ENCODE measurements at regions not wholly inside any gene's neighbourhood (a gene's known extent, or its start where the extent isn't known, plus 50 kb on each side); places are given as distances from the start of the nearest gene placed in this dataset.

GRCh38 chr9:115629879-115630840 is 512.2 kb upstream of the TNC start:
- no peaks in the 10 kb centered on the region for H3K36me3 ChIP-seq (ENCODE audit: insufficient read depth)
- H3K27me3 ChIP-seq (ENCODE audit: insufficient read depth, low read depth), result no peaks in the 10 kb centered on the region
- H3K4me2 ChIP-seq, result no peak overlapping the region
- no peaks in the 10 kb centered on the region for H3K4me1 ChIP-seq (ENCODE audit: low read depth, poor library complexity, severe bottlenecking)
- no peak overlapping the region for H3K4me3 ChIP-seq (IDR thresholded peaks at IDR 0.05; ENCODE audit: insufficient read depth, low read depth, low read length)
- no peak for TF ChIP-seq CTCF (conservative IDR thresholded peaks at IDR 0.05; ENCODE audit: low read depth, low read length)
- no peaks in the 10 kb centered on the region for H4K20me1 ChIP-seq (ENCODE audit: insufficient read depth)
- no peaks in the 10 kb centered on the region for H3K79me2 ChIP-seq (ENCODE audit: insufficient read depth, low read depth)
- no peak overlapping the region for H2AFZ ChIP-seq (ENCODE audit: low read depth)
- no peak overlapping the region for H3K9ac ChIP-seq
- H3K27ac ChIP-seq, result no peak overlapping the region

DNA sequence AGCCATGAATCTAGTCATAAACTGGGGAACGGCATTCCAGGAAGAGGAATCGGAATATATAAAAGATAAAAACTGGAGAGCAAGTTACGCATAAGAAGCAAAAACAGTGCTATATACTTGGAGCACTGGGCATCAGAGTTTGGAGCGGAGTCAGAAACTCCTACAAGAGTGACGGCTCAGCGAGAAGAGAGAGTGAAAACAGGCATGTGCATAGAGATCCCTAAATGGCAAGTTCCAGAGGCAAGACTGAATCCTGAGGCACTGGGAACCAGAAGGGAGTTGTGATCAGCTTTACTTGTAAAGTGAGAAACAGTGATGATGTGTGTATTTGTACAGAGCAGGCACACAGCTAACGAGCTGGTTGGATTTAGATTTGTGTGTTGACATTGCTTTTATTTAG is 514.4 kb upstream of the TNC start:
- Histone ChIP-seq H3K27me3 (ENCODE audit: insufficient read depth, low read depth) (no peaks in the 10 kb centered on the region), H3K27ac (no peak overlapping the region), H3K4me2 (no peak overlapping the region), H3K79me2 (ENCODE audit: insufficient read depth, low read depth) (no peaks in the 10 kb centered on the region), H4K20me1 (ENCODE audit: insufficient read depth) (no peaks in the 10 kb centered on the region), H2AFZ (ENCODE audit: low read depth) (no peak overlapping the region), H3K4me1 (ENCODE audit: low read depth, poor library complexity, severe bottlenecking) (no peaks in the 10 kb centered on the region), H3K36me3 (ENCODE audit: insufficient read depth) (no peaks in the 10 kb centered on the region), H3K9ac (no peak overlapping the region), H3K4me3 (IDR thresholded peaks at IDR 0.05; ENCODE audit: insufficient read depth, low read depth, low read length) (no peak overlapping the region)
- no peak for TF ChIP-seq CTCF (conservative IDR thresholded peaks at IDR 0.05; ENCODE audit: low read depth, low read length)

DNA sequence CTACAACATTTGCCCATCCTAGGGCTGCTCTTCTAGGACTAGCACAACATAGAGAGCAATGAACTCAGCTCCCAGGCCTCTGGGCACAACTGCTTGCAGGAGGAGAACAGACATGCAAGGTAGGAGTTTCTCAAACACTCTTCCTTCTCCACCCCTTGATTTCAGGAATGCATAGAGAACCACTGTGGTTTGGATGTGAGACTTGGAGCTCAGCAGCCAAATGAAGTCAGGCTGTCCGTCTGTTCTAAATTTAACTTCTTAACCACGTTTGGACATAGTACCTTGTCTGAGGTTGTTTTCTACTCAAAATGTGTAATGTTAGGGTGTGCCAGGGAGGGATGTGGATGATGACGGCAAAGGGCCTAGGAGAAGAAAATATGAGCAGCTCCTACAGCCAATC is 515.1 kb upstream of the TNC start:
- no peak overlapping the region for H2AFZ ChIP-seq (ENCODE audit: low read depth)
- no peak overlapping the region for H3K4me3 ChIP-seq (IDR thresholded peaks at IDR 0.05; ENCODE audit: insufficient read depth, low read depth, low read length)
- no peak overlapping the region for H3K4me2 ChIP-seq
- no peaks in the 10 kb centered on the region for H3K36me3 ChIP-seq (ENCODE audit: insufficient read depth)
- H4K20me1 ChIP-seq (ENCODE audit: insufficient read depth), result no peaks in the 10 kb centered on the region
- H3K27me3 ChIP-seq (ENCODE audit: insufficient read depth, low read depth), result no peaks in the 10 kb centered on the region
- no peak overlapping the region for H3K27ac ChIP-seq
- H3K79me2 ChIP-seq (ENCODE audit: insufficient read depth, low read depth), result no peaks in the 10 kb centered on the region
- no peaks in the 10 kb centered on the region for H3K4me1 ChIP-seq (ENCODE audit: low read depth, poor library complexity, severe bottlenecking)
- no peak overlapping the region for H3K9ac ChIP-seq
- no peak for TF ChIP-seq CTCF (conservative IDR thresholded peaks at IDR 0.05; ENCODE audit: low read depth, low read length)

DNA sequence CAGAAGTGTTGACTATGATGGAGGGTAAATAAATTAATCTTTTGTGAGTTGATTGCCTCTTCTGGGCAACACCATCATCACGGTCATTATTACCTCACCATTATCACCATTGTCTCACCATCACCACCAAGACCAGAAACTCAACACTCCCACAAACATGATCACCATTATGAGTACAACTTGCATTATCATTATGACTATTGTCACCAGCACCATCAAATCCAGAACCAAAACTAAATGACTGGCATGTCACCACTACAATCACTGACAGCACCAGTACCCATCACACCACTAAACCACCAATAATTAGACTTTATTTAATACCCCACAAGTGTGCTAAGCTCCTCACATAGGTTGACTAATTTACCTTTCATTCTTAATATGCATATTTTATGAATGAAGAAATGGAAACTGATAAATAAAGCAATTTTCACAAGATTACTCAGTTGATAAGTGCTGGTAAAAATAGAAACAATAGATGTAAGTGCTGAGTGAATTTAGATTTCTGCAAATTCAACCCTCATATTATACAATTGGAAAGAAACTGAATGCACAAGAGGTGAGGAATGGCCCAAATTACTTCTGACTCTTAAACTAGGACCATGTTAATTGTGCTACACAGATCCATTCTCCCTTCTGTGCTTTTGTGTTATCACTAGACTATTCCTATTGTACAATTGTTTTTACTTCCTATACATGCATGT is 517.8 kb upstream of the PAPPA start:
- no peak overlapping the region for H3K4me2 ChIP-seq
- H3K4me1 ChIP-seq (ENCODE audit: low read depth, poor library complexity, severe bottlenecking), result no peaks in the 10 kb centered on the region
- H3K9ac ChIP-seq, result no peak overlapping the region
- TF ChIP-seq CTCF (conservative IDR thresholded peaks at IDR 0.05; ENCODE audit: low read depth, low read length), result no peak
- H4K20me1 ChIP-seq (ENCODE audit: insufficient read depth), result no peaks in the 10 kb centered on the region
- no peak overlapping the region for H3K4me3 ChIP-seq (IDR thresholded peaks at IDR 0.05; ENCODE audit: insufficient read depth, low read depth, low read length)
- H3K27me3 ChIP-seq (ENCODE audit: insufficient read depth, low read depth), result no peaks in the 10 kb centered on the region
- H3K27ac ChIP-seq, result no peak overlapping the region
- no peak overlapping the region for H2AFZ ChIP-seq (ENCODE audit: low read depth)
- H3K36me3 ChIP-seq (ENCODE audit: insufficient read depth), result no peaks in the 10 kb centered on the region
- H3K79me2 ChIP-seq (ENCODE audit: insufficient read depth, low read depth), result no peaks in the 10 kb centered on the region
